Cardiac muscle cell (in vitro differentiated cells and primary cell): ENCODE measurements at regions not wholly inside any gene's neighbourhood (a gene's known extent, or its start where the extent isn't known, plus 50 kb on each side); places are given as distances from the start of the nearest gene placed in this dataset.

Experiments used
- DNase-seq, 2 donors: peaks; one replicate each; pipeline versions ENCODE4 v3.0.0 to v3.0.0-alpha.2; 2010 to 2017; ENCODE audit warnings: low read depth in 1 of 2, low spot score in 1 of 2
- H3K27ac ChIP-seq: fragments of 200-600 bp; sonication (generic); 2 replicates; pipeline ENCODE4 v1.5.1; 2016
- H3K27me3 ChIP-seq: fragments of 200-600 bp; sonication (generic); 2 replicates; pipeline ENCODE4 v1.6.0; 2016; ENCODE audit warnings: control low read depth
- H3K36me3 ChIP-seq: fragments of 200-600 bp; sonication (generic); 2 replicates; pipeline ENCODE4 v1.5.1; 2016; ENCODE audit warnings: control low read depth
- H3K4me1 ChIP-seq: fragments of 200-600 bp; sonication (generic); 2 replicates; pipeline ENCODE4 v1.8.1; 2017; ENCODE audit warnings: low read depth, mild to moderate bottlenecking, mixed run types
- H3K4me3 ChIP-seq: fragments of 200-600 bp; sonication (generic); 2 replicates; pipeline ENCODE4 v1.5.1; 2016; ENCODE audit warnings: mild to moderate bottlenecking
- H3K9me3 ChIP-seq: fragments of 200-600 bp; sonication (generic); 2 replicates; pipeline ENCODE4 v1.5.1; 2017; ENCODE audit warnings: low read depth, mild to moderate bottlenecking, control low read depth
- CTCF ChIP-seq: IDR thresholded peaks from 2 replicates; pipeline ENCODE4 v1.5.1; 2012; ENCODE audit warnings: low read depth, mild to moderate bottlenecking, low read length

- no peak overlapping the region for H3K27ac ChIP-seq
- DNase-seq, result peak in 1 of 2 donors; percentile 39
- peaks cover 8% of the 10 kb centered on the region for H3K4me1 ChIP-seq
- H3K36me3 ChIP-seq, result no peaks in the 10 kb centered on the region
- H3K4me3 ChIP-seq, result no peak overlapping the region
- H3K9me3 ChIP-seq, result no peaks in the 10 kb centered on the region
- H3K27me3 ChIP-seq, result no peaks in the 10 kb centered on the region
- no peak for TF ChIP-seq CTCF
Measured at GRCh38 chr2:19185086-19185485, 173.3 kb downstream of the OSR1 start.

GRCh38 chr2:19178175-19178574 is 180.2 kb downstream of the OSR1 start:
- Histone ChIP-seq H3K9me3 (no peaks in the 10 kb centered on the region), H3K36me3 (no peaks in the 10 kb centered on the region), H3K4me1 (no peaks in the 10 kb centered on the region), H3K27me3 (no peaks in the 10 kb centered on the region), H3K4me3 (no peak overlapping the region), H3K27ac (no peak overlapping the region)
- DNase-seq, result peak; percentile 16 to 64
- TF ChIP-seq CTCF, result no peak

GRCh38 chr2:19176977-19177376 is 181.4 kb downstream of the OSR1 start:
- Histone ChIP-seq H3K27me3 (no peaks in the 10 kb centered on the region), H3K36me3 (no peaks in the 10 kb centered on the region), H3K4me3 (no peak overlapping the region), H3K27ac (no peak overlapping the region), H3K4me1 (no peaks in the 10 kb centered on the region), H3K9me3 (no peaks in the 10 kb centered on the region)
- TF ChIP-seq CTCF, result no peak
- no peak for DNase-seq

GRCh38 chr2:19176172-19176852 is 182.1 kb downstream of the OSR1 start:
- H3K4me1 ChIP-seq, result no peaks in the 10 kb centered on the region
- H3K9me3 ChIP-seq, result no peaks in the 10 kb centered on the region
- H3K27ac ChIP-seq, result no peak overlapping the region
- no peaks in the 10 kb centered on the region for H3K36me3 ChIP-seq
- DNase-seq, result no peak
- TF ChIP-seq CTCF, result no peak
- H3K27me3 ChIP-seq, result no peaks in the 10 kb centered on the region
- no peak overlapping the region for H3K4me3 ChIP-seq

GRCh38 chr2:19174176-19174575 is 184.2 kb downstream of the OSR1 start:
- no peak for DNase-seq
- TF ChIP-seq CTCF, result no peak
- Histone ChIP-seq H3K36me3 (no peaks in the 10 kb centered on the region), H3K27me3 (no peaks in the 10 kb centered on the region), H3K4me1 (no peaks in the 10 kb centered on the region), H3K27ac (no peak overlapping the region), H3K4me3 (no peak overlapping the region), H3K9me3 (no peaks in the 10 kb centered on the region)
